DND-41 (cell line): ENCODE measurements at regions not wholly inside any gene's neighbourhood (a gene's known extent, or its start where the extent isn't known, plus 50 kb on each side); places are given as distances from the start of the nearest gene placed in this dataset.
"Not testable (repeated sequence)": the region's sequence is repeated elsewhere in the genome, so short reads cannot be mapped to it uniquely, and the experiment has no call there.

Source experiments
- ATAC-seq: fragments of 200-7000 bp; cut with Tn5 transposase; 3 replicates; pipeline ENCODE4 v1.9.1; 2021; ENCODE audit warnings: low read depth; ENCODE audit not compliant: insufficient read depth
- DNase-seq: peaks from one replicate; pipeline ENCODE4 v3.0.0-alpha.2; 2020
- H2AFZ ChIP-seq: 2 replicates; pipeline ENCODE4 v1.6.0; 2012; ENCODE audit warnings: low read depth, low read length
- H3K27ac ChIP-seq: 2 replicates; pipeline ENCODE4 v1.5.1; 2012; ENCODE audit warnings: low read length, inconsistent platforms
- H3K27me3 ChIP-seq: fragments of 200-600 bp; sonication (generic); 2 replicates; pipeline ENCODE4 v1.6.0; 2012; ENCODE audit warnings: low read length, mild to moderate bottlenecking, inconsistent platforms; ENCODE audit not compliant: insufficient read depth, poor library complexity
- H3K36me3 ChIP-seq: 2 replicates; pipeline ENCODE4 v1.5.1; 2012; ENCODE audit warnings: low read length, inconsistent platforms; ENCODE audit not compliant: insufficient read depth
- H3K4me1 ChIP-seq: 2 replicates; pipeline ENCODE4 v1.5.1; 2012; ENCODE audit warnings: mild to moderate bottlenecking, low read length; ENCODE audit not compliant: insufficient read depth
- H3K4me2 ChIP-seq: 2 replicates; pipeline ENCODE4 v1.6.0; 2012; ENCODE audit warnings: mild to moderate bottlenecking, moderate library complexity, low read length, inconsistent platforms; ENCODE audit not compliant: insufficient read depth
- H3K4me3 ChIP-seq, 2 experiments: fragments of 200-600 bp in 1 of 2; shearing (Covaris generic) in 1 of 2; 2 replicates each; pipeline ENCODE4 v1.5.1; 2012 to 2016; ENCODE audit warnings: inconsistent platforms in 2 of 2, low read length in 2 of 2, mild to moderate bottlenecking in 2 of 2, low read depth in 1 of 2, moderate library complexity in 1 of 2
- H3K79me2 ChIP-seq: 2 replicates; pipeline ENCODE4 v1.6.0; 2012; ENCODE audit warnings: low read length, inconsistent platforms; ENCODE audit not compliant: insufficient read depth
- H3K9ac ChIP-seq: 2 replicates; pipeline ENCODE4 v1.6.0; 2012; ENCODE audit warnings: low read depth, mild to moderate bottlenecking, inconsistent platforms, low read length, moderate library complexity
- H3K9me3 ChIP-seq: 2 replicates; pipeline ENCODE4 v1.5.1; 2012; ENCODE audit warnings: low read length, moderate library complexity, mild to moderate bottlenecking, inconsistent platforms; ENCODE audit not compliant: insufficient read depth, severe bottlenecking
- H4K20me1 ChIP-seq: 2 replicates; pipeline ENCODE4 v1.6.0; 2012; ENCODE audit warnings: low read length; ENCODE audit not compliant: insufficient read depth
- EZH2 ChIP-seq: IDR thresholded peaks from 3 replicates; pipeline ENCODE4 v1.6.1; 2012; ENCODE audit warnings: borderline replicate concordance, low read depth, mild to moderate bottlenecking, moderate library complexity, low read length, inconsistent platforms; ENCODE audit not compliant: severe bottlenecking
- TF ChIP-seq, protein P1 (sequence below): IDR thresholded peaks from 2 replicates; pipeline ENCODE4 v1.5.1; 2012; ENCODE audit warnings: borderline replicate concordance, low read length, moderate library complexity, mild to moderate bottlenecking; ENCODE audit not compliant: poor library complexity, severe bottlenecking; ENCODE audit errors: extremely low read depth

DNA sequence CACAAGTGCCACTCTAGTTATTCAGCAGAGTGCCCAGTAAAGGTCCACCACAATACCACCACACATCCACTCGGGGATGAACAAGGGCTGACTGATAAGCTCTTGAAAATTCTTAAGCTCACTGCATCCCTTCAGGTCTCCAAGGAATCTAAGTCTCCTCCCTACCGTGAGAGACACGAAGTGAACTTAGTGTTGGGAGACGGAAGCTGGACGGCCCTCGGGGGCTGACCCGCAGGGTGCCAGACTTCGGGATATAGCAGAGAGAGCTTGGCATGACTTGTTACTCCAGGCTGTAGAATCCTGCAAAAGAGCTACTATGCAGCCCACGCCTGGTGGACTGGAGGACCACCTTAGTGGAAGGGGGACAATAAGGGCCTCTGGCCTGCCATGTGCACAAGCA, 75.1 kb downstream of the LYZL1 start:
- not testable (repeated sequence) for H3K27ac ChIP-seq, ATAC-seq, H3K4me1 ChIP-seq, H3K4me2 ChIP-seq, DNase-seq, H3K27me3 ChIP-seq, H2AFZ ChIP-seq, H3K79me2 ChIP-seq, H3K36me3 ChIP-seq, H4K20me1 ChIP-seq, H3K9ac ChIP-seq, H3K9me3 ChIP-seq, H3K4me3 ChIP-seq

DNA sequence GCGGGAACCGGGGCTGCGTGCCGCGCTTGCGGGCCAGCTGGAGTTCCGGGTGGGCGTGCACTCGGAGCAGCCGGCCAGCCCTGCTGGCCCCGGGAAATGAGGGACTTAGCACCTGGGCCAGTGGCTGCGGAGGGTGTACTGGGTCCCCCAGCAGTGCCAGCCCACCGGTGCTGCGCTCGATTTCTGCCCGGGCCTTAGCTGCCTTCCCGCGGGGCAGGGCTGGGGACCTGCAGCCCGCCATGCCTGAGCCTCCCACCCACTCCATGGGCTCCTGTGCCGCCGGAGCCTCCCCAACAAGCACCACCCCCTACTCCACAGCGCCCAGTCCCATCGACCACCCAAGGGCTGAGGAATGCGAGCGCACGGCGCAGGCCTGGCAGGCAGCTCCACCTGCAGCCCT, 77.3 kb downstream of the LYZL1 start:
- H2AFZ ChIP-seq, H3K9me3 ChIP-seq, H3K36me3 ChIP-seq, H3K4me3 ChIP-seq, H3K4me1 ChIP-seq, H4K20me1 ChIP-seq, H3K79me2 ChIP-seq, DNase-seq, H3K4me2 ChIP-seq, ATAC-seq, H3K27ac ChIP-seq, H3K27me3 ChIP-seq, H3K9ac ChIP-seq: not testable (repeated sequence)

DNA sequence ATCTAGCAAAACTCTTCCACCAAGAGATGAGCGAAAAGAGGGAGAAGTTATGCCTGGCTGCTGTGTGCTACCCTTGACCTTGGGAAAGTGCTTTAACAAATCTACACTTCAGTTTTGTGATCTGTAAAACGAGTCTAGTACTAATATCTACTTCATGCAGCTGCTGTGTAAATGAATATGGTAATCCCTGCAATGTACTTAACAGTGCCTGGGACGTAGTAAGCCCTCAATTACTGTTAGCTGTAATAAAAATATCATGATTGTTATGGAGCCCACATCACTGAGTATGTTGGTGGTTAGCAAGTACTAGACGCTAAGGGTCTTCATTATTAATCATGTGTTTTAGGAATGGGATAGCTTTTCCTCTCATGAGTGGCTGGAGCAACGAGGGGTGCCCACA, 80.5 kb downstream of the LYZL1 start:
- no peak for TF ChIP-seq EZH2
- TF ChIP-seq, protein P1, sequence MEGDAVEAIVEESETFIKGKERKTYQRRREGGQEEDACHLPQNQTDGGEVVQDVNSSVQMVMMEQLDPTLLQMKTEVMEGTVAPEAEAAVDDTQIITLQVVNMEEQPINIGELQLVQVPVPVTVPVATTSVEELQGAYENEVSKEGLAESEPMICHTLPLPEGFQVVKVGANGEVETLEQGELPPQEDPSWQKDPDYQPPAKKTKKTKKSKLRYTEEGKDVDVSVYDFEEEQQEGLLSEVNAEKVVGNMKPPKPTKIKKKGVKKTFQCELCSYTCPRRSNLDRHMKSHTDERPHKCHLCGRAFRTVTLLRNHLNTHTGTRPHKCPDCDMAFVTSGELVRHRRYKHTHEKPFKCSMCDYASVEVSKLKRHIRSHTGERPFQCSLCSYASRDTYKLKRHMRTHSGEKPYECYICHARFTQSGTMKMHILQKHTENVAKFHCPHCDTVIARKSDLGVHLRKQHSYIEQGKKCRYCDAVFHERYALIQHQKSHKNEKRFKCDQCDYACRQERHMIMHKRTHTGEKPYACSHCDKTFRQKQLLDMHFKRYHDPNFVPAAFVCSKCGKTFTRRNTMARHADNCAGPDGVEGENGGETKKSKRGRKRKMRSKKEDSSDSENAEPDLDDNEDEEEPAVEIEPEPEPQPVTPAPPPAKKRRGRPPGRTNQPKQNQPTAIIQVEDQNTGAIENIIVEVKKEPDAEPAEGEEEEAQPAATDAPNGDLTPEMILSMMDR = no peak
- no peaks in the 10 kb centered on the region for H3K9me3 ChIP-seq
- H3K36me3 ChIP-seq = no peaks in the 10 kb centered on the region
- no peak overlapping the region for H2AFZ ChIP-seq
- ATAC-seq (no peak), DNase-seq (no peak)
- H3K27ac ChIP-seq = no peak overlapping the region
- H3K79me2 ChIP-seq = no peaks in the 10 kb centered on the region
- H3K4me3 ChIP-seq = no peak overlapping the region
- H4K20me1 ChIP-seq = no peaks in the 10 kb centered on the region
- peaks cover 3% of the 10 kb centered on the region for H3K27me3 ChIP-seq
- H3K9ac ChIP-seq = no peak overlapping the region
- no peaks in the 10 kb centered on the region for H3K4me1 ChIP-seq
- H3K4me2 ChIP-seq = no peak overlapping the region

DNA sequence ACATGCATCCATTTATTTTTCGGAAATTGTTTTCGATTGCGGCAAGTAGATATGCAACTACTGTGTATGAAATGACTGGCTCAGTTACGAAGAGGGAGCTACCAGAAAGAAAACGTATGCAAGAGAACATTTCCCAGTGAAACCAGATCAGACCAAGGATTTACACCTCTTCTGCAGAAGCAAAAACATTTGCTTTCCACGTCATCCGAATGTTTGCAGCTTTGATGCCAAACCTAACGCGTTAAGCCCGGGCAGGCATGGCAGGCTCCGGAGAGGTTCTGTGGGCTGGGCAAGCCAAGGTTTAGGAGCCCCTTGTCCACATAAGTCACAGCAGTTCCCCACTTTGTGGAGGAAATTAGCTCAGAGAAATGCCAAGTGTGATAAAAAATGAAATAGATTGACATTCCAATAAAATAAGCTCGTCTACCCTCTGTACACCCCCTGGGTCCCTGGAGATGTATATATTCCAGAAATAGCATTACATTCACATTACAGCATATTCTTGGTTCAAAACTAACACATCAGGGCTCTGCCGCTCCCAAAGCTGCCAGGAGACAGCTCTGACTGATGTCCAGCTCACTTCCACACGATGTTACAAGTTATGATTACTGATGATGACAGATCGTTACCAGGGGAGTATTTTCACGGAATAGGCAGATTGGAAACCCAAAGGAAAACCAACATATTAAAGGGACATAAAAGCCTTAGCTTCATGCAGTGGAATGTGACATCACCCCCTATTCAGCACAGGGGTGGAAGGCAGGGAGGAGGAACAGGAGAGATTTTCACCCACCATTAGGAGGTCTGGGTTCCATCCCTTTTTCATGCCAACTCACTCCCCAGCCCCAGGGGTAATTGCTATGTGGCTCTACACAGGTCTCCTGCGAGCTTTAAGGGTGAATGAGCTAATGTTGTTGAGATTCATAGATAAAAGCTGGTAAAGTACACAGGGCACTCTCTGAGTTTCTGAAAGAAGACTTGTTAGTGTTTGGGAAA, 81.5 kb downstream of the LYZL1 start:
- Histone ChIP-seq H3K4me3 (no peak overlapping the region), H3K9ac (no peak overlapping the region), H3K4me1 (no peaks in the 10 kb centered on the region), H3K9me3 (no peaks in the 10 kb centered on the region), H3K27me3 (peaks cover 3% of the 10 kb centered on the region), H4K20me1 (no peaks in the 10 kb centered on the region), H2AFZ (no peak overlapping the region), H3K27ac (no peak overlapping the region), H3K36me3 (no peaks in the 10 kb centered on the region), H3K4me2 (no peak overlapping the region), H3K79me2 (no peaks in the 10 kb centered on the region)
- no peak for ATAC-seq
- TF ChIP-seq EZH2 = no peak
- TF ChIP-seq, protein P1 = no peak
- DNase-seq = no peak
